PC-3 (cell line): ENCODE measurements at regions not wholly inside any gene's neighbourhood (a gene's known extent, or its start where the extent isn't known, plus 50 kb on each side); places are given as distances from the start of the nearest gene placed in this dataset.

ENCODE experiments used
- CTCF ChIP-seq: fragments of 300-600 bp; sonication (generic); conservative IDR thresholded peaks from 2 replicates; pipeline ENCODE4 v1.5.1; 2017; ENCODE audit warnings: antibody characterized with exemption, low read depth, mild to moderate bottlenecking, low read length
- EZH2 ChIP-seq: fragments of 300-600 bp; sonication (generic); IDR thresholded peaks from one replicate; pipeline ENCODE4 v1.6.1; 2017; ENCODE audit warnings: antibody characterized with exemption, mild to moderate bottlenecking, low read length; ENCODE audit not compliant: unreplicated experiment

GRCh38 chr4:181731900-181732299 is 511.3 kb upstream of the TENM3 start:
- TF ChIP-seq CTCF (no peak), EZH2 (no peak)
